Osteoblast (primary cell): ENCODE measurements at regions not wholly inside any gene's neighbourhood (a gene's known extent, or its start where the extent isn't known, plus 50 kb on each side); places are given as distances from the start of the nearest gene placed in this dataset.

Source experiments
- DNase-seq: peaks from one replicate; pipeline ENCODE4 v3.0.0; 2011; ENCODE audit warnings: low spot score, mixed read lengths; ENCODE audit not compliant: insufficient read length; ENCODE audit errors: missing footprints
- H2AFZ ChIP-seq: 2 replicates; pipeline ENCODE4 v1.6.0; 2011; ENCODE audit warnings: mild to moderate bottlenecking, low read length
- H3K27ac ChIP-seq: 2 replicates; pipeline ENCODE4 v1.5.1; 2011; ENCODE audit warnings: mild to moderate bottlenecking, low read depth, low read length, moderate library complexity
- H3K27me3 ChIP-seq: 2 replicates; pipeline ENCODE4 v1.6.0; 2012; ENCODE audit warnings: mild to moderate bottlenecking, control low read depth, inconsistent platforms, low read length, moderate library complexity; ENCODE audit not compliant: insufficient read depth
- H3K36me3 ChIP-seq: 2 replicates; pipeline ENCODE4 v1.5.1; 2011; ENCODE audit warnings: mild to moderate bottlenecking, low read length, control low read depth, moderate library complexity; ENCODE audit not compliant: insufficient read depth
- H3K4me1 ChIP-seq: 2 replicates; pipeline ENCODE4 v1.5.1; 2011; ENCODE audit warnings: mild to moderate bottlenecking, low read length, control low read depth, moderate library complexity; ENCODE audit not compliant: insufficient read depth
- H3K4me2 ChIP-seq: 2 replicates; pipeline ENCODE4 v1.6.0; 2011; ENCODE audit warnings: mild to moderate bottlenecking, low read length; ENCODE audit not compliant: insufficient read depth
- H3K4me3 ChIP-seq: fragments of 200-600 bp; sonication (generic); 3 replicates; pipeline ENCODE4 v1.5.1; 2012; ENCODE audit warnings: mild to moderate bottlenecking, low read length, inconsistent platforms; ENCODE audit not compliant: insufficient read depth
- H3K79me2 ChIP-seq: 2 replicates; pipeline ENCODE4 v1.6.0; 2012; ENCODE audit warnings: mild to moderate bottlenecking, low read length, control low read depth, inconsistent platforms; ENCODE audit not compliant: insufficient read depth
- H3K9me3 ChIP-seq: 2 replicates; pipeline ENCODE4 v1.5.1; 2011; ENCODE audit warnings: low read depth, low read length, control low read depth
- H4K20me1 ChIP-seq: 2 replicates; pipeline ENCODE4 v1.6.0; 2012; ENCODE audit warnings: mild to moderate bottlenecking, low read length, control low read depth; ENCODE audit not compliant: insufficient read depth
- TF ChIP-seq, protein P1 (sequence below): IDR thresholded peaks from 2 replicates; pipeline ENCODE4 v1.5.1; 2011; ENCODE audit warnings: mild to moderate bottlenecking, low read depth, low read length, moderate library complexity; ENCODE audit errors: extremely low read depth

- H3K79me2 ChIP-seq: no peaks in the 10 kb centered on the region
- TF ChIP-seq, protein P1, sequence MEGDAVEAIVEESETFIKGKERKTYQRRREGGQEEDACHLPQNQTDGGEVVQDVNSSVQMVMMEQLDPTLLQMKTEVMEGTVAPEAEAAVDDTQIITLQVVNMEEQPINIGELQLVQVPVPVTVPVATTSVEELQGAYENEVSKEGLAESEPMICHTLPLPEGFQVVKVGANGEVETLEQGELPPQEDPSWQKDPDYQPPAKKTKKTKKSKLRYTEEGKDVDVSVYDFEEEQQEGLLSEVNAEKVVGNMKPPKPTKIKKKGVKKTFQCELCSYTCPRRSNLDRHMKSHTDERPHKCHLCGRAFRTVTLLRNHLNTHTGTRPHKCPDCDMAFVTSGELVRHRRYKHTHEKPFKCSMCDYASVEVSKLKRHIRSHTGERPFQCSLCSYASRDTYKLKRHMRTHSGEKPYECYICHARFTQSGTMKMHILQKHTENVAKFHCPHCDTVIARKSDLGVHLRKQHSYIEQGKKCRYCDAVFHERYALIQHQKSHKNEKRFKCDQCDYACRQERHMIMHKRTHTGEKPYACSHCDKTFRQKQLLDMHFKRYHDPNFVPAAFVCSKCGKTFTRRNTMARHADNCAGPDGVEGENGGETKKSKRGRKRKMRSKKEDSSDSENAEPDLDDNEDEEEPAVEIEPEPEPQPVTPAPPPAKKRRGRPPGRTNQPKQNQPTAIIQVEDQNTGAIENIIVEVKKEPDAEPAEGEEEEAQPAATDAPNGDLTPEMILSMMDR: no peak
- no peak overlapping the region for H3K4me2 ChIP-seq
These were observed 111.9 kb upstream of the SLC25A33 start for GRCh38 chr1:9427388-9427787.

GRCh38 chr1:9428601-9429341 is 110.5 kb upstream of the SLC25A33 start:
- H3K9me3 ChIP-seq: no peaks in the 10 kb centered on the region
- H3K4me3 ChIP-seq: peak overlapping the region; percentile 79
- H3K27ac ChIP-seq: peak overlapping the region; percentile 74
- H3K4me1 ChIP-seq: peaks cover 11% of the 10 kb centered on the region
- TF ChIP-seq, protein P1: peak; percentile 15
- peaks cover 7% of the 10 kb centered on the region for H3K27me3 ChIP-seq
- no peaks in the 10 kb centered on the region for H4K20me1 ChIP-seq
- H3K36me3 ChIP-seq: no peaks in the 10 kb centered on the region
- peak overlapping the region; percentile 96 for H2AFZ ChIP-seq
- H3K79me2 ChIP-seq: no peaks in the 10 kb centered on the region
- peak; percentile 99 for DNase-seq
- peak overlapping the region; percentile 95 for H3K4me2 ChIP-seq

More at GRCh38 chr1:9427388-9427787, 111.9 kb upstream of the SLC25A33 start:
- Histone ChIP-seq H3K4me3 (no peak overlapping the region), H3K27ac (no peak overlapping the region), H3K27me3 (peaks cover 20% of the 10 kb centered on the region), H3K4me1 (peaks cover 11% of the 10 kb centered on the region), H3K36me3 (no peaks in the 10 kb centered on the region), H3K9me3 (no peaks in the 10 kb centered on the region), H4K20me1 (no peaks in the 10 kb centered on the region), H2AFZ (no peak overlapping the region)
- DNase-seq: no peak

- H3K36me3 ChIP-seq: no peaks in the 10 kb centered on the region
- H3K4me2 ChIP-seq: peak overlapping the region; percentile 95
- H3K4me1 ChIP-seq: peaks cover 11% of the 10 kb centered on the region
- peaks cover 7% of the 10 kb centered on the region for H3K27me3 ChIP-seq
- peak overlapping the region; percentile 96 for H2AFZ ChIP-seq
- H3K27ac ChIP-seq: peak overlapping the region; percentile 74
- no peaks in the 10 kb centered on the region for H4K20me1 ChIP-seq
- no peaks in the 10 kb centered on the region for H3K79me2 ChIP-seq
- TF ChIP-seq, protein P1: no peak
- no peaks in the 10 kb centered on the region for H3K9me3 ChIP-seq
- peak overlapping the region; percentile 79 for H3K4me3 ChIP-seq
- no peak for DNase-seq
These were observed 109.9 kb upstream of the SLC25A33 start for GRCh38 chr1:9429342-9429711.

- no peaks in the 10 kb centered on the region for H3K79me2 ChIP-seq
- no peak overlapping the region for H3K4me3 ChIP-seq
- H3K9me3 ChIP-seq: no peaks in the 10 kb centered on the region
- no peaks in the 10 kb centered on the region for H3K36me3 ChIP-seq
- H3K4me1 ChIP-seq: peaks cover 22% of the 10 kb centered on the region
- TF ChIP-seq, protein P1: no peak
- no peaks in the 10 kb centered on the region for H4K20me1 ChIP-seq
- no peak for DNase-seq
- no peak overlapping the region for H3K4me2 ChIP-seq
- no peak overlapping the region for H2AFZ ChIP-seq
- no peaks in the 10 kb centered on the region for H3K27me3 ChIP-seq
- no peak overlapping the region for H3K27ac ChIP-seq
These were observed 104.8 kb upstream of the SLC25A33 start for GRCh38 chr1:9434247-9435152.
